Adipocyte (in vitro differentiated cells): ENCODE measurements at regions not wholly inside any gene's neighbourhood (a gene's known extent, or its start where the extent isn't known, plus 50 kb on each side); places are given as distances from the start of the nearest gene placed in this dataset.

Source experiments
- DNase-seq: peaks from one replicate; pipeline ENCODE4 v3.0.0-alpha.2; 2015; ENCODE audit warnings: low read depth
- H3K27me3 ChIP-seq: replicated peaks from 2 replicates; pipeline ENCODE4 v1.7.0; 2013; ENCODE audit warnings: mild to moderate bottlenecking, low read length, moderate library complexity; ENCODE audit not compliant: control insufficient read depth, insufficient read depth
- H3K36me3 ChIP-seq: 2 replicates; pipeline ENCODE4 v1.7.0; 2013; ENCODE audit warnings: low read length, mild to moderate bottlenecking, moderate library complexity; ENCODE audit not compliant: control insufficient read depth, insufficient read depth, severe bottlenecking
- H3K4me1 ChIP-seq: 2 replicates; pipeline ENCODE4 v1.7.0; 2013; ENCODE audit warnings: mild to moderate bottlenecking, low read length, moderate library complexity; ENCODE audit not compliant: control insufficient read depth, insufficient read depth
- H3K4me3 ChIP-seq: 2 replicates; pipeline ENCODE4 v1.7.0; 2013; ENCODE audit warnings: mild to moderate bottlenecking, low read length, moderate library complexity
- H3K9ac ChIP-seq: 2 replicates; pipeline ENCODE4 v1.7.0; 2013; ENCODE audit warnings: mild to moderate bottlenecking, low read length, moderate library complexity
- H3K9me3 ChIP-seq: 2 replicates; pipeline ENCODE4 v1.7.0; 2013; ENCODE audit warnings: mild to moderate bottlenecking, low read length, moderate library complexity; ENCODE audit not compliant: control insufficient read depth

DNA sequence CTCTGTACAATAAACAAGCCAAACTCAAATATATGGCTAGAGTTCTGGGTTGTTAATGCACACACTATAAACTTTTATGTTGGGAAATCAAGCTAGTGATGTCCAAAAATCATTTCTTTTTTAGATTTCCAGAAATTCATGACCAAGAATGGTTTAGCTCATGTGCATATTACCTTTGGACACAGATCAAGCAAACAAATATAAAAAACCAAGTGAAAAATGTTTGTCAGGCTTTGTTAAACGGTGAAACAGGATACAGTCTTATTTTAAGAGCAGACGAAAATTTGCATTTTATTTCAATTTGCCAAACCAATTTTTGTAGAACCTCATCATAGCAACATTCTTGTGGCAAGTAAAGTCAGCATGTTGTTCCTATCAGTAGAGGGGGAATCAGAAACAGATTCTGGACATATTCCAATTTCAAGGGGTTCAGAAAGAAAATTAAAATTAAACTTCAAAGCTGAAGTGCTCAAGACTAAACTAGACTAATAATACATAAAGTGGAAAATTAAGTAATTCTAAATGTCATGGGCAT is 413.6 kb downstream of the TRIML1 start:
- no peak for DNase-seq
- H3K27me3 ChIP-seq, result no peaks in the 10 kb centered on the region
- H3K9ac ChIP-seq, result no peak overlapping the region
- H3K9me3 ChIP-seq, result no peaks in the 10 kb centered on the region
- H3K4me3 ChIP-seq, result no peak overlapping the region
- H3K4me1 ChIP-seq, result peaks cover 11% of the 10 kb centered on the region
- H3K36me3 ChIP-seq, result no peaks in the 10 kb centered on the region

DNA sequence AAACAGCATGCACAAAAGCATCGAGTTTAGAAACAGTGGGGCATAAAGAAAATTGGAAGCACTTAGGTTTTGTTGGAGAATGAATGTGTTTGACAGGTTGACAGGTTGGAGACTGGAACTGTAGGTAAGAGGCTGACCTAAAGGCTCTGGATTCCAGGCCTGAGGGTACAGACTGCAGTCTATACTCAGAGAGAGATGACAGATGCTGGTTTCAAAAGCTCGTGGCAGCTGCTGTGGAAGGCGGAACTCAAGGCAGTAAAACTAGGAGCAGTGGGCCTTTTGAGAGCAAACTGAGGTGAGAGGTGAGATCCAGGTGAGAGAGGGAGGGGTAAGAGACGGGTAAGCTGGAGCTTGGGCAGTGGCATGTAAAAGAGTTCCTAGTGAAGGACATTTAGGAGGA is 415.2 kb downstream of the TRIML1 start:
- H3K9me3 ChIP-seq, result no peaks in the 10 kb centered on the region

DNA sequence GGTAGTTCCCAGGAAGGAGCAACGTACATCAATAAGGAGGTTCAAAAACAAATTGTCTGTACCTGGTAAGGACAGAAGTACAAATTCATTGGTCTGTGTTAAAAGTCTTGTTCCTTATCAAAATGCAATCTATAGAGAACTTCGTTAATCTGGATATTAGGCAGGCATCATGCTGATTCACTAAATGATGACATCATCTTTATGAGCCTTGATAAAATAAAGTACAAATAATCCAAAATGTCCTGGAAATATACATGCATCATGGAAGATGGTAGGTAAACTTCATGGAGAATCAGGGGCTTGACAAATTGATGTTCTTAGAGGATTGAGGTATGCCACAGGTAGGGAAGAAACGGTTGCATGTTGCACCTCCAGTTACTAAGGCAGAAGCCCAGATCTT is 433.9 kb downstream of the TRIML1 start:
- no peaks in the 10 kb centered on the region for H3K27me3 ChIP-seq
- no peak overlapping the region for H3K4me3 ChIP-seq
- DNase-seq, result no peak
- peaks cover 10% of the 10 kb centered on the region for H3K4me1 ChIP-seq
- H3K9ac ChIP-seq, result no peak overlapping the region
- H3K36me3 ChIP-seq, result no peaks in the 10 kb centered on the region
- no peaks in the 10 kb centered on the region for H3K9me3 ChIP-seq

More for the DNA sequence above, 415.2 kb downstream of the TRIML1 start:
- DNase-seq, result no peak
- no peaks in the 10 kb centered on the region for H3K27me3 ChIP-seq
- no peaks in the 10 kb centered on the region for H3K36me3 ChIP-seq
- no peak overlapping the region for H3K9ac ChIP-seq
- no peak overlapping the region for H3K4me3 ChIP-seq
- peaks cover 11% of the 10 kb centered on the region for H3K4me1 ChIP-seq

DNA sequence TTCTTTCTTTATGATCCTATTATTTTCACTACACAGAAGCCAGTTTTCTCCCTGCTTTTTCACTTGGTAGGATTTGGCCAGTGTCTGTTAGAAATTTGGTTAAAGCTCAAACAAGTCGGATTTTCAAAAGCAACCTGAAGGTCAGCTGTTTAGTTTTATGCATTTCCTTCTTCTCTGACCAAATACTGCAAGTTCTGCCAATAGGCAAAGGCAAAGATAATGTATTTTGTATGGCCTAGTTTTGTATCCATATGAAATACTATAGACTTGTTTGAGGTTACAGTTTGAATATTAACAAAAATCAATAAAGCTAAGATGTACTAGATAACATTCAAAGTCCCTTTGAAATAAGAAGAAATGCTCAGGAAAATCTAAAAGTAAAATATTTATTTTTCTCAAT is 439.4 kb downstream of the TRIML1 start:
- Histone ChIP-seq H3K4me3 (no peak overlapping the region), H3K9me3 (no peaks in the 10 kb centered on the region), H3K9ac (no peak overlapping the region), H3K27me3 (no peaks in the 10 kb centered on the region), H3K36me3 (no peaks in the 10 kb centered on the region), H3K4me1 (peaks cover 5% of the 10 kb centered on the region)
- no peak for DNase-seq

DNA sequence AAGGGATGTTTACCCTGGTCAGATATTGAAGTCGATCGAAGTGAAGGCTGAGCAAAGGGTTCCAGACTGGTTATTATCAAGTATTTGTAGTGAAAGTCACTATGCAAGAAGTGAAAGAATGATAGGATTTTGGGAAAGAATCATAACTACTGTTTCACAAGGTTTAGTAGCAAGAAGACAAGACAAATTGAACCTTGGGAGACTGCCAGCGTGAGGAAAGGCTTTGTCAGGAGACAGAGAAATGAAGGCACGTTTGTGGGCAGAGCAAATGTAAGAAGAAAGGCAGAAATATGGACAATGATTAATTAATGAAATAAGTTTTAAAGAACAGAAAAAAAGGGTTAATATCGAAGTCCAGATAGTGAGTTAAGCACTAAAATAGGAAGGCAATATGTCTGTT is 456.8 kb downstream of the TRIML1 start:
- peaks cover 22% of the 10 kb centered on the region for H3K4me1 ChIP-seq
- H3K9me3 ChIP-seq, result no peaks in the 10 kb centered on the region
- no peaks in the 10 kb centered on the region for H3K27me3 ChIP-seq
- H3K9ac ChIP-seq, result no peak overlapping the region
- no peaks in the 10 kb centered on the region for H3K36me3 ChIP-seq
- peak overlapping the region; percentile 35 for H3K4me3 ChIP-seq
- no peak for DNase-seq

DNA sequence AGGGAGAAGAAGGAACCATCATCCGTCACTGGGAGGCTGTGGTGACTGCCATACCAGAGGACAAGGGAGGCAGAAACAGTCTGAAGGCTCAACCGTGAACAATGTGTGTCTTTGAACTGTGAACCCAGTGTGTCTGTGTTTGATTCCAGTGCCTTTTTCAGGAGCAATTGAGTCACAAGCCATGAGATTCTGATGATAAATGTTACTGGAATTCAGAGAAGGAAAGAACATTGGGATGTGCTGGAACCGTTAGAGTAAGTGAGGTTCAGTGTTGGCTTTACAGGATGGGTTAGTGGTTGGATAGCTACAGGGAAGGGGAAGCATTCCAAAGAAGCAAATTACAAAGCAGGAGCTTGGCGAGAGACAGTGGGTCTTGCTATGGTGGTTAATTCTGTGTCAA is 464.4 kb downstream of the TRIML1 start:
- no peak for DNase-seq
- Histone ChIP-seq H3K27me3 (no peaks in the 10 kb centered on the region), H3K4me3 (no peak overlapping the region), H3K9me3 (no peaks in the 10 kb centered on the region), H3K36me3 (no peaks in the 10 kb centered on the region), H3K4me1 (no peaks in the 10 kb centered on the region), H3K9ac (no peak overlapping the region)

DNA sequence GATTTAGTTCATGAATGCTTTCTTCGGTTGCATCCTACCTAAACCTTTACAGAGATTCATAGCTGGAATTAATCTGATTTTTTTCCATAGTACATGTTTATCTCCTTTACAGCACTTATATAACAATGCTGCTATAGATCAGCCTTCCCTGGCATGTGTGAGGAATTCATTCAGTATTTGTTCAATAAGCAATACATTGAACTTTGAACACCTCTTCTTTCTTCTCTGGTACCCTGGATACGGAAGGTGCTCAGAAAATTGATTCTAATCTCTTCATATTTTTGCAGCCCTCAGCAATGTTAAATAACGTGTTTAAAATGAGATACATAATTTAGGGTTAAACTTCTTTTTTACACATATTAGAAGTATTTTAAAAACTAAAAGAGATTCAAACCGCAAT is 467.4 kb downstream of the TRIML1 start:
- Histone ChIP-seq H3K27me3 (no peaks in the 10 kb centered on the region), H3K9me3 (no peaks in the 10 kb centered on the region), H3K9ac (no peak overlapping the region), H3K36me3 (no peaks in the 10 kb centered on the region), H3K4me3 (no peak overlapping the region), H3K4me1 (no peaks in the 10 kb centered on the region)
- no peak for DNase-seq

DNA sequence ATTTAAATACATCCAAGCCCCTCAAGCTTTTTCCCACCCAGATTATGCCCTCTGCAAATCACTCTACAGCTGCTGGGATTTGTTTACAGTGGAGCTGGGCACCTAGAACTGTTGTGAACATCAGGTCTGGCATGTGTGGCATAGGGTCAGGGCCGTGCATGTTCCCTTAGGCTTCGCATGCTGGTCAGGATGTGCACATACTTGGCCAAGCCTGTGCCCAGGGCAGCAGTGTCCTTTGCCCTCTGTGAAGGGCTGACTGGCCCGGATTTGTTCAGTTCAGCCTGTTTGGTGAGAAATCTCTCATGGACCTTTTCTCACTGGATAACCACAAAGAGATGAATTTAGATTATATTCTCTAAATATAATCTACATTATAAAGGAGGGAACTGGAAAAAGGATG is 471.9 kb downstream of the TRIML1 start:
- Histone ChIP-seq H3K4me1 (no peaks in the 10 kb centered on the region), H3K27me3 (no peaks in the 10 kb centered on the region), H3K9ac (no peak overlapping the region), H3K4me3 (no peak overlapping the region), H3K36me3 (no peaks in the 10 kb centered on the region), H3K9me3 (no peaks in the 10 kb centered on the region)
- DNase-seq, result no peak

DNA sequence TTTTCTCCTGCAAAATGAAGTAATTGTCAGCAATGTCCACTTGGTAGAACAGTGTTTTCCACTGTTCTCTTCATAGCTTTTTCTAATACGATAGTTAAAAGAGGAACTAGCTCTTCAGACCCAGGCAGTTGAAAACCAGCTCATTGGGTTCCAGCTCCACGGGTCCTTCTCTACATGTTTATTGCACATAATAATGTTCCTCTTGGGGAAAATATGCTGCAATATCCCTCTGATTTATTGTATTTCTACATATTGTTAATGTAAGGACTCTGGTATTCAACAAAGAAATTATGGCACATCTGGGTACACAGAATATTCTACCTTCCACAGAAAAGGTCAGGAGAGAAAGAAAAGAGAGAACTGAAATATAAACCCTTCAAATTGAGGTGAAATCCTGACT is 473.4 kb downstream of the TRIML1 start:
- no peak for DNase-seq
- no peak overlapping the region for H3K4me3 ChIP-seq
- no peak overlapping the region for H3K9ac ChIP-seq
- no peaks in the 10 kb centered on the region for H3K4me1 ChIP-seq
- no peaks in the 10 kb centered on the region for H3K36me3 ChIP-seq
- H3K27me3 ChIP-seq, result no peaks in the 10 kb centered on the region
- no peaks in the 10 kb centered on the region for H3K9me3 ChIP-seq

DNA sequence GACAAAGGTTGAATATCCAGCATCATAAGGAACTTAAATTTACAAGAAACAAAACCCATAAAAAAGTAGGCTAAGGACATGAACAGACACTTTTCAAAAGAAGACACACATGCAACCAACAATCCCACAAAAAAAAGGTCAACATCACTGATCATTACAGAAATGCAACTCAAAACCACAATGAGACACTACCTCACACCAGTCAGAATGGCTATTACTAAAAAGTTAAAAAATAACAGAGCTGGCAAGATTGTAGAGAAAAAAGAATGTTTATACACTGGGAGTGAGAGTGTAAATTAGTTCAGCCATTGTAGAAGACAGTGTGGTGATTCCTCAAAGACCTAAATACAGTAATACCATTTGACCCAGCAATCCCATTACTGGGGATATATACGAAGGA is 474.7 kb downstream of the TRIML1 start:
- no peak overlapping the region for H3K9ac ChIP-seq
- no peaks in the 10 kb centered on the region for H3K9me3 ChIP-seq
- H3K4me3 ChIP-seq, result no peak overlapping the region
- DNase-seq, result no peak
- H3K4me1 ChIP-seq, result no peaks in the 10 kb centered on the region
- no peaks in the 10 kb centered on the region for H3K36me3 ChIP-seq
- no peaks in the 10 kb centered on the region for H3K27me3 ChIP-seq

DNA sequence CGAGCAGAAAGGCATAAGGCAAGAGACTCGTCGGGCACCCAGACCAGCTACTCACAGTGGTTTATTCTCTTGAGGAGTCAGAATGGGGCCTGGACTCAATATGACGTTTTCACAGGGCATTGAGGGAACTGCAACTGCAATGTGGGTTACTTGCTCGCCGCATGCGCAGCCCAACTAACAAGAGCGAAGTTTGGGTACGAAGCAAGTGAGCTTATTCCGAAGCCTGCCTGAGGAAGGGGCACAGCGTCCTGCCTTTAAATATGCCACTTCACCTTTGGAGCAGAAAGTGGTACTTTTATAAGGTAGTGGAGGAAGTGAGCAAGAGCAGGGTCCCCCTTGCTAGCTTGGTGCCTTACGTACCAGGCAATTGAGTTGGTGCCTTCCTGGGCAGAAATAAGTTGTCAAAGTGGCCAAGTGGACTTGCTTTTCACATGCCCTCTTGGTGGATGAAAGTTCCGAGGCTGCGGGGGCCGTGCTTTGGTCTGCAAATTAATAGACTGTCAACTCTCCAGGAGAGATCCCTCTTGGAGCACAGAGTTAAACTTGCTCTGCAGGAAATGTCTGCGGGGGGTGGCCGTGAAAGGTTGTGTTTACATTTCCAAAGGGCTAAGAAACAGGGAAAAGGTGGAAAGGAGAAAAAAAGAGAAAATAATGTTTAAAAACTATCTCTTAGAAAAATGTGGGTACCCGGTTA is 480.4 kb downstream of the TRIML1 start:
- Histone ChIP-seq H3K36me3 (no peaks in the 10 kb centered on the region), H3K9me3 (no peaks in the 10 kb centered on the region), H3K4me1 (no peaks in the 10 kb centered on the region), H3K9ac (no peak overlapping the region), H3K27me3 (no peaks in the 10 kb centered on the region), H3K4me3 (no peak overlapping the region)
- no peak for DNase-seq

DNA sequence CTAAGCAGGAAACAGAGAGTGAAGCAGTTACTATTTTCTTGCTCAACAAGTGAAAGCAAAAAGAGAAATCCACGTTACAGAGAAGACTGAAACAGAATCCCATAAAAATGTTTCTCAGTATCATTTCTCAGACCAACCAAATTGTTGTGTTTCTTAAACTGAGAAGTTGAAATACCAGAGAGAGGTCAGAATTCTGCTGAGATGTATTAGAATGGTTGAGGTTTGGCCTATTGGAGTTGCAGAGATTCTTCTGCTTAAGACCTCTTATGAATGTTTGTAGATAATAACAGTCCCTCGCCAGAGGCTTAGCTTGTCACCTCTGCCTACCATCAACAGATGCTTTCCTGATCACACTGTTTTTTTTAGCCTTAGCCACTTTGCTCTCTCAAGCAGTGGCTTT is 481.4 kb downstream of the TRIML1 start:
- Histone ChIP-seq H3K9ac (no peak overlapping the region), H3K36me3 (no peaks in the 10 kb centered on the region), H3K9me3 (no peaks in the 10 kb centered on the region), H3K27me3 (no peaks in the 10 kb centered on the region), H3K4me3 (no peak overlapping the region), H3K4me1 (no peaks in the 10 kb centered on the region)
- DNase-seq, result peak; percentile 53
